K562 (cell line): ENCODE measurements at regions not wholly inside any gene's neighbourhood (a gene's known extent, or its start where the extent isn't known, plus 50 kb on each side); places are given as distances from the start of the nearest gene placed in this dataset.

Source experiments
- E2F5 ChIP-seq: sonication (generic); formaldehyde crosslinking; IDR thresholded peaks from 2 replicates; pipeline ENCODE4 v1.8.0; 2022; ENCODE audit warnings: mild to moderate bottlenecking, missing genetic modification reagents
- KAT2B ChIP-seq: IDR thresholded peaks from one replicate; pipeline ENCODE4 v1.6.1; 2012; ENCODE audit warnings: low read depth, mild to moderate bottlenecking, control low read depth, inconsistent platforms, low read length, moderate library complexity
- MITF ChIP-seq: IDR thresholded peaks from 2 replicates; pipeline ENCODE4 v1.6.1; 2014; ENCODE audit warnings: antibody characterized with exemption
- TBP ChIP-seq: optimal IDR thresholded peaks from 2 replicates; pipeline ENCODE3; 2011; ENCODE audit warnings: low read depth, low read length, improper control_type of control experiment
- THRA ChIP-seq: fragments of 450-650 bp; IDR thresholded peaks from 2 replicates; pipeline ENCODE4 v1.6.1; 2017; ENCODE audit warnings: mild to moderate bottlenecking, moderate library complexity
- ZNF76 ChIP-seq: fragments of 250-450 bp; sonication (Bioruptor Pico); IDR thresholded peaks from 2 replicates; pipeline ENCODE4 v1.4.0; 2020; ENCODE audit warnings: mild to moderate bottlenecking, moderate library complexity, borderline replicate concordance

- no peak for TF ChIP-seq THRA
- TF ChIP-seq E2F5 (CRISPR knock-in tag), result no peak
- no peak for TF ChIP-seq MITF
- no peak for TF ChIP-seq TBP
- no peak for TF ChIP-seq KAT2B
- TF ChIP-seq ZNF76 (CRISPR knock-in tag), result no peak
These were observed 126.0 kb downstream of the GLI2 start for GRCh38 chr2:120861576-120862191.
